Thyroid gland (tissue), 4 donors: ENCODE measurements at regions not wholly inside any gene's neighbourhood (a gene's known extent, or its start where the extent isn't known, plus 50 kb on each side); places are given as distances from the start of the nearest gene placed in this dataset.

Source experiments
- DNase-seq, 2 donors: peaks; one replicate each; pipeline ENCODE4 v3.0.0-alpha.2; 2019
- H3K27ac ChIP-seq, 3 donors: fragments of 200-600 bp; sonication (generic); 1 replicate in 2 of 3; 2 replicates in 1 of 3; pipeline ENCODE4 v1.5.1; 2016 to 2019; ENCODE audit warnings: mild to moderate bottlenecking in 1 of 3, moderate library complexity in 1 of 3
- H3K27me3 ChIP-seq: fragments of 200-600 bp; sonication (generic); one replicate; pipeline ENCODE4 v1.5.1; 2019
- H3K36me3 ChIP-seq, 2 donors: fragments of 200-600 bp; sonication (generic); one replicate each; pipeline ENCODE4 v1.5.1; 2016 to 2019
- H3K4me1 ChIP-seq, 2 donors: fragments of 200-600 bp; sonication (generic); one replicate each; pipeline ENCODE4 v1.5.1; 2017 to 2019
- H3K4me3 ChIP-seq, 3 donors: fragments of 200-600 bp; sonication (generic); replicated peaks in 1 of 3; 1 replicate in 2 of 3; 2 replicates in 1 of 3; pipeline ENCODE4 v1.5.1; 2016; ENCODE audit warnings: mild to moderate bottlenecking in 1 of 3
- H3K9me3 ChIP-seq: fragments of 200-600 bp; sonication (generic); one replicate; pipeline ENCODE4 v1.5.1; 2017
- POLR2A ChIP-seq, 2 donors: fragments of 450-650 bp; IDR thresholded peaks; one replicate each; pipeline ENCODE4 v1.6.1; 2017; ENCODE audit warnings: antibody characterized with exemption in 2 of 2, mild to moderate bottlenecking in 2 of 2, moderate library complexity in 1 of 2
- WGBS, 2 donors: methylation state at CpG; one replicate each; pipeline ENCODE4 v1.1.5; 2017; 5-methylcytosine and 5-hydroxymethylcytosine counted together
- intact Hi-C: fragments of 100-400 bp; cut with DNase I; formaldehyde crosslinking; loops from one replicate; pipeline ENCODE4 v1.15.1; 2023
- TF ChIP-seq, protein P1 (sequence below), 6 experiments: fragments of 200-600 bp in 3 of 6; fragments of 450-650 bp in 3 of 6; sonication (generic) in 3 of 6; IDR thresholded peaks; one replicate each; pipeline ENCODE4 v1.5.1; 2016 to 2019; ENCODE audit warnings: antibody characterized with exemption in 6 of 6, mild to moderate bottlenecking in 2 of 6, inconsistent platforms in 1 of 6, moderate library complexity in 1 of 6

DNA sequence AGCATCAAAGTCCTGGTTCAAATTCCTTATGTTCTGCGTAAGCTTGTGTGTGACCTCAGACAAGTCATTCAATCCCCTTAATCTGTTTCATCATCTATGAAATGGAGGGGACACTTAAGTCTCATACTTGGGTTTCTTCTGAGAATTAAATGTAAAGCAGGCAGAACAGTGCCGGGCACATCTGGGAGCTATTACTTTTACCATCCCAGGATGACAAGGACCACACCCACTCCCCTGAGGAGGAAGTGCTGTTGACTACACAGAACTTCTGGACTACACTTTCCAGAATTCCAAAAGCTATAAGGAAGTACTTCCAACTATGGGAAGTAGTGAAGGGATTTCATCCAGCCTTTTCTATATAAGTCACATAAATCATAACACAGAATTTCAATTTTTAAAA, 294.9 kb downstream of the IPMK start:
- peaks cover 28 to 42% of the 10 kb centered on the region in 2 donors for H3K4me1 ChIP-seq
- intact Hi-C loops = no loop called here
- H3K4me3 ChIP-seq = no peak overlapping the region
- H3K9me3 ChIP-seq = no peaks in the 10 kb centered on the region
- H3K27ac ChIP-seq = peak overlapping the region; percentile 56 to 84 (median 82)
- whole genome bisulfite sequencing, 2 donors = 90 to 94% methylated on average over 2 of the region's 2 CpGs
- H3K27me3 ChIP-seq = no peaks in the 10 kb centered on the region
- H3K36me3 ChIP-seq = no peaks in the 10 kb centered on the region
- TF ChIP-seq POLR2A (IDR thresholded peaks at IDR 0.05) = no peak
- TF ChIP-seq, protein P1, sequence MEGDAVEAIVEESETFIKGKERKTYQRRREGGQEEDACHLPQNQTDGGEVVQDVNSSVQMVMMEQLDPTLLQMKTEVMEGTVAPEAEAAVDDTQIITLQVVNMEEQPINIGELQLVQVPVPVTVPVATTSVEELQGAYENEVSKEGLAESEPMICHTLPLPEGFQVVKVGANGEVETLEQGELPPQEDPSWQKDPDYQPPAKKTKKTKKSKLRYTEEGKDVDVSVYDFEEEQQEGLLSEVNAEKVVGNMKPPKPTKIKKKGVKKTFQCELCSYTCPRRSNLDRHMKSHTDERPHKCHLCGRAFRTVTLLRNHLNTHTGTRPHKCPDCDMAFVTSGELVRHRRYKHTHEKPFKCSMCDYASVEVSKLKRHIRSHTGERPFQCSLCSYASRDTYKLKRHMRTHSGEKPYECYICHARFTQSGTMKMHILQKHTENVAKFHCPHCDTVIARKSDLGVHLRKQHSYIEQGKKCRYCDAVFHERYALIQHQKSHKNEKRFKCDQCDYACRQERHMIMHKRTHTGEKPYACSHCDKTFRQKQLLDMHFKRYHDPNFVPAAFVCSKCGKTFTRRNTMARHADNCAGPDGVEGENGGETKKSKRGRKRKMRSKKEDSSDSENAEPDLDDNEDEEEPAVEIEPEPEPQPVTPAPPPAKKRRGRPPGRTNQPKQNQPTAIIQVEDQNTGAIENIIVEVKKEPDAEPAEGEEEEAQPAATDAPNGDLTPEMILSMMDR (IDR thresholded peaks at IDR 0.05) = no peak
- DNase-seq = no peak

DNA sequence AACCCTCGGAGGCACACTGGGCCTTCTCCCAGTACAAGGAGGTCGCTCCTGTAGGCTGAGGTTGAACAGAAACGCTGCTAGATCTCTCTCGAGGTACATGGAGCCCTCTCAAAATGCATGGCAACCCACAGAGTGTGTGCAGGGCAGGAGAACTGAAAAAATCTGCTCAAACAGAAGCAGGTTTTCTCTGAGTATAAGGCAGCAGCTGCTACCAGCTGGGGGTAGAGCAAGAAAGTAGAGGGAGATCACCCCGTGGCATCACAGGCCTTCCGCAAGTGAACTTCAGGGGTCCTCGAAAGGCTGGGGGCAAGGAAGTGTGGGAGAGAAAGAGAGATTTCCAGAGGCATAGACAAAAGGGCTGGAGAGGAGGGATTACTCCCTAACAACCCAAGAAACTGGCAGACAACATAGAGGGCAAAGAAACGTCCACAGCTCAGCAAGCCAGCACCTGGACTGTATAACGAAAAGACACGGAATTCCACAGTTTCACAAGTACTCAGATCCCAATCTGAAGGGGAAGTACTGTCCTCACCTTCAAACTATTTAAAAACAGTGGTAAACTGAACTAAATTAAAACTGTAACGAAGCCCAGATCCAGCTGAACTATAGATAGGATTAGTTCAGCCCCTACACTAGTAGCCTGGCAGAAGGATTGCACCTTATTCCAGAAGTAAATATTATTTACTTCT, 299.2 kb downstream of the IPMK start:
- H3K36me3 ChIP-seq = no peaks in the 10 kb centered on the region
- intact Hi-C loops = no loop called here
- H3K27ac ChIP-seq = peak overlapping the region in 1 of 3 donors; percentile 28
- H3K9me3 ChIP-seq = no peaks in the 10 kb centered on the region
- no peak overlapping the region for H3K4me3 ChIP-seq
- no peak for DNase-seq
- WGBS, 2 donors = 83 to 87% methylated on average over 11 of the region's 11 CpGs
- TF ChIP-seq, protein P1 (IDR thresholded peaks at IDR 0.05) = no peak
- no peak for TF ChIP-seq POLR2A (IDR thresholded peaks at IDR 0.05)
- H3K4me1 ChIP-seq = peaks cover 34 to 38% of the 10 kb centered on the region in 2 donors
- H3K27me3 ChIP-seq = no peaks in the 10 kb centered on the region

GRCh38 chr10:57964351-57964750, 303.3 kb downstream of the IPMK start:
- H3K9me3 ChIP-seq = no peaks in the 10 kb centered on the region
- intact Hi-C loops = no loop called here
- WGBS, 2 donors = 38 to 51% methylated on average over 3 of the region's 3 CpGs
- peak; percentile 60 to 70 for DNase-seq
- no peaks in the 10 kb centered on the region for H3K27me3 ChIP-seq
- no peak for TF ChIP-seq POLR2A (IDR thresholded peaks at IDR 0.05)
- TF ChIP-seq, protein P1 (IDR thresholded peaks at IDR 0.05) = no peak
- peak overlapping the region in 2 of 3 donors; percentile 7 to 34 for H3K27ac ChIP-seq
- no peak overlapping the region for H3K4me3 ChIP-seq
- H3K4me1 ChIP-seq = peaks cover 17 to 30% of the 10 kb centered on the region in 2 donors
- H3K36me3 ChIP-seq = no peaks in the 10 kb centered on the region

DNA sequence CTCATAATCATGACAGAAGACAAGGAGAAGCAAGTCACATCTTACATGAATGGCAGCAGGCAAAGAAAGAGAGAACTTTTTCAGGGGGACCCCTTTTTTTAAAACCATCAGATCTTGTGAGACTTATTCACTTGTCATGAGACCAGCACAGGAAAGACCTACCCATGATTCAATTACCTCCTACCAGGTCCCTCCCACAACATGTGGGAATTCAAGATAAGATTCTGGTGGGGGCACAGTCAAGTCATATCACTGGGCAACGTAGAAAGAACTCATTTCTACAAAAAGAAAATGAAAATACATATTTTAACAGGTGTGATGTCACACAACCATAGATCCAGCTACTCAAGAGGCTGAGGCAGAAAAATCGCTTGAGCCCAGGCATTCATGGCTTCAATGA, 304.1 kb downstream of the IPMK start:
- Histone ChIP-seq H3K4me1 (peaks cover 17 to 29% of the 10 kb centered on the region in 2 donors), H3K4me3 (no peak overlapping the region), H3K27ac (peak overlapping the region in 2 of 3 donors; percentile 7 to 34), H3K36me3 (no peaks in the 10 kb centered on the region), H3K27me3 (no peaks in the 10 kb centered on the region), H3K9me3 (no peaks in the 10 kb centered on the region)
- DNase-seq = no peak
- 76 to 83% methylated on average over 2 of the region's 2 CpGs for WGBS, 2 donors
- TF ChIP-seq POLR2A (IDR thresholded peaks at IDR 0.05) = no peak
- TF ChIP-seq, protein P1 (IDR thresholded peaks at IDR 0.05) = no peak
- intact Hi-C loops = no loop called here

DNA sequence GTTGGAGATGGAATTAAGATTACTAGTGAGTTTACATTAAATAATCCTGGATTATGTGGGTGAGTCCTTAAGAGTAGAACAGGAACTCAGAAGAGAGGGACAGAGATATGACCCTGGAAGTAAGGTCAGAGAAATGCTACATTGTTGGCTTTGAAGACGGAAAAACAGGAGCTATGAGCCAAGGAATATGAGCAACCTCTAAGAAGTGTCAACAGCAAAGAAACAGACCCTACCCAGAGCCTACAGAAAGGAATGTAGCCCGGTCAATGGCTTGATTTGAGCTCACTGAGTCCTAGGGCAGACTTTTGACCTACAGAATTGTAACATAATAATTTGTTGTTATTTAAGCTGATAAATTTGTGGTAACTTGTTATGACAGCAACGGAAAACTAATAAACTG, 304.9 kb downstream of the IPMK start:
- 85 to 91% methylated on average over 3 of the region's 3 CpGs for WGBS, 2 donors
- Histone ChIP-seq H3K4me3 (no peak overlapping the region), H3K27ac (no peak overlapping the region), H3K27me3 (no peaks in the 10 kb centered on the region), H3K4me1 (peaks cover 17 to 23% of the 10 kb centered on the region in 2 donors), H3K9me3 (no peaks in the 10 kb centered on the region), H3K36me3 (no peaks in the 10 kb centered on the region)
- intact Hi-C loops = no loop called here
- DNase-seq = no peak
- TF ChIP-seq, protein P1 (IDR thresholded peaks at IDR 0.05) = no peak
- TF ChIP-seq POLR2A (IDR thresholded peaks at IDR 0.05) = no peak
